ENCODE measurements at regions not wholly inside any gene's neighbourhood (a gene's known extent, or its start where the extent isn't known, plus 50 kb on each side); places are given as distances from the start of the nearest gene placed in this dataset.

GRCh38 chr10:25697412-25697811 is 236.6 kb upstream of the MYO3A start (continued):
- TF ChIP-seq CHD7 (IDR thresholded peaks at IDR 0.05; ENCODE audit: insufficient replicate concordance, low read length) (no peak), RAD21 (IDR thresholded peaks at IDR 0.05 in 1 of 2, conservative IDR thresholded peaks at IDR 0.05 in 1 of 2; ENCODE audit: low read depth in 2 of 2, low read length in 2 of 2) (no peak)
